Neural cell (in vitro differentiated cells): ENCODE measurements at regions not wholly inside any gene's neighbourhood (a gene's known extent, or its start where the extent isn't known, plus 50 kb on each side); places are given as distances from the start of the nearest gene placed in this dataset.

Source experiments
- CTCF ChIP-seq: fragments of 450-650 bp; IDR thresholded peaks from 2 replicates; pipeline ENCODE4 v1.5.1; 2014; ENCODE audit warnings: antibody characterized with exemption, mild to moderate bottlenecking, moderate library complexity; ENCODE audit not compliant: poor library complexity, severe bottlenecking
- EP300 ChIP-seq: fragments of 450-650 bp; conservative IDR thresholded peaks from 2 replicates; pipeline ENCODE4 v1.6.1; 2014; ENCODE audit warnings: antibody characterized with exemption, mild to moderate bottlenecking, moderate library complexity; ENCODE audit not compliant: poor library complexity, severe bottlenecking
- EZH2 ChIP-seq: fragments of 200-600, 300-800 bp; shearing (Covaris generic), sonication (generic); IDR thresholded peaks from 2 replicates; pipeline ENCODE4 v1.6.1; 2014; ENCODE audit warnings: antibody characterized with exemption, low read length, borderline replicate concordance, mild to moderate bottlenecking; ENCODE audit not compliant: insufficient read depth, poor library complexity, severe bottlenecking
- MXI1 ChIP-seq: fragments of 450-650 bp; conservative IDR thresholded peaks from 2 replicates; pipeline ENCODE4 v1.6.1; 2014; ENCODE audit warnings: antibody characterized with exemption, mild to moderate bottlenecking; ENCODE audit not compliant: poor library complexity, severe bottlenecking
- POLR2AphosphoS5 ChIP-seq: IDR thresholded peaks from 2 replicates; pipeline ENCODE4 v1.6.1; 2012
- RAD21 ChIP-seq: fragments of 450-650 bp; conservative IDR thresholded peaks from 2 replicates; pipeline ENCODE4 v1.6.1; 2014; ENCODE audit warnings: antibody characterized with exemption, mild to moderate bottlenecking, moderate library complexity
- REST ChIP-seq: IDR thresholded peaks from 2 replicates; pipeline ENCODE4 v1.6.1; 2012; ENCODE audit warnings: borderline replicate concordance
- SMC3 ChIP-seq: fragments of 450-650 bp; conservative IDR thresholded peaks from 2 replicates; pipeline ENCODE4 v1.6.1; 2014; ENCODE audit warnings: antibody characterized with exemption, mild to moderate bottlenecking, moderate library complexity; ENCODE audit not compliant: poor library complexity
- TAF1 ChIP-seq: IDR thresholded peaks from 2 replicates; pipeline ENCODE4 v1.6.1; 2012; ENCODE audit warnings: low read depth

GRCh38 chr20:61130156-61130555 lies 121.9 kb upstream of the CDH4 start:
- TF ChIP-seq CTCF (no peak), SMC3 (no peak), POLR2AphosphoS5 (no peak), MXI1 (no peak), EP300 (no peak), EZH2 (no peak), RAD21 (no peak), REST (no peak), TAF1 (no peak)
